IMR-90 (cell line): ENCODE measurements at regions not wholly inside any gene's neighbourhood (a gene's known extent, or its start where the extent isn't known, plus 50 kb on each side); places are given as distances from the start of the nearest gene placed in this dataset.

Experiments
- ATAC-seq: fragments of 200-7000 bp; cut with Tn5 transposase; 2 replicates; pipeline ENCODE4 v1.9.1; 2020; ENCODE audit warnings: low read depth, mild to moderate bottlenecking, moderate library complexity
- BruUV-seq: library from RNA; stranded (reverse); fragments of 400-500 nt; replicated peaks from 2 replicates; lab custom pipeline; 2021; lab: Mats Ljungman, UMichigan
- CTCF ChIA-PET: fragments of 300-600 bp; formaldehyde crosslinking; extraction: SDS; loops from one replicate; lab custom pipeline; 2021; ENCODE audit warnings: antibody characterized with exemption; lab: Yijun Ruan, JAX
- POLR2A ChIA-PET: fragments of 300-600 bp; sonication (Branson Sonifier 250); formaldehyde crosslinking; loops from one replicate; lab custom pipeline; 2022; ENCODE audit warnings: antibody characterized with exemption; ENCODE audit not compliant: unreplicated experiment; lab: Charles Lee
- DNase-seq: peaks from one replicate; pipeline ENCODE4 v3.0.0; 2013
- H2AFZ ChIP-seq: replicated peaks from 2 replicates; pipeline ENCODE3; 2013; ENCODE audit warnings: low read length, mild to moderate bottlenecking; ENCODE audit not compliant: poor library complexity
- H2AK5ac ChIP-seq: 2 replicates; pipeline ENCODE4 v1.6.1; 2013; ENCODE audit warnings: low read depth, low read length, inconsistent platforms
- H2AK9ac ChIP-seq: replicated peaks from 2 replicates; pipeline ENCODE3; 2013; ENCODE audit warnings: mild to moderate bottlenecking, low read depth, low read length, moderate library complexity; ENCODE audit not compliant: poor library complexity
- H2BK120ac ChIP-seq: 2 replicates; pipeline ENCODE4 v1.6.1; 2013; ENCODE audit warnings: low read depth, low read length, inconsistent platforms
- H2BK15ac ChIP-seq: 3 replicates; pipeline ENCODE4 v1.6.1; 2013; ENCODE audit warnings: low read depth, low read length, inconsistent platforms
- H2BK20ac ChIP-seq: 2 replicates; pipeline ENCODE4 v1.6.1; 2013; ENCODE audit warnings: low read depth, mild to moderate bottlenecking, inconsistent platforms, low read length, moderate library complexity
- H2BK5ac ChIP-seq: 2 replicates; pipeline ENCODE4 v1.6.1; 2013; ENCODE audit warnings: mild to moderate bottlenecking, low read depth, low read length, inconsistent platforms; ENCODE audit not compliant: poor library complexity, severe bottlenecking
- H3K14ac ChIP-seq: replicated peaks from 2 replicates; pipeline ENCODE4 v1.6.1; 2013; ENCODE audit warnings: low read depth, low read length, inconsistent platforms
- H3K18ac ChIP-seq: 2 replicates; pipeline ENCODE4 v1.6.1; 2013; ENCODE audit warnings: low read depth, low read length, control low read depth
- H3K23ac ChIP-seq: 2 replicates; pipeline ENCODE4 v1.6.1; 2013; ENCODE audit warnings: low read depth, low read length, inconsistent platforms
- H3K27ac ChIP-seq: 2 replicates; pipeline ENCODE4 v1.5.1; 2013; ENCODE audit warnings: mild to moderate bottlenecking, control low read depth, low read length; ENCODE audit not compliant: insufficient read depth
- H3K27me3 ChIP-seq: 2 replicates; pipeline ENCODE4 v1.6.1; 2013; ENCODE audit warnings: low read length; ENCODE audit not compliant: control insufficient read depth, insufficient read depth
- H3K36me3 ChIP-seq: 2 replicates; pipeline ENCODE4 v1.6.1; 2013; ENCODE audit warnings: low read length, mixed read lengths; ENCODE audit not compliant: control insufficient read depth, insufficient read depth
- H3K4ac ChIP-seq: 2 replicates; pipeline ENCODE4 v1.6.1; 2013; ENCODE audit warnings: low read depth, low read length, inconsistent platforms
- H3K4me1 ChIP-seq: 2 replicates; pipeline ENCODE4 v1.6.1; 2013; ENCODE audit warnings: low read length, mixed read lengths; ENCODE audit not compliant: control insufficient read depth, insufficient read depth
- H3K4me2 ChIP-seq: 2 replicates; pipeline ENCODE4 v1.6.1; 2013; ENCODE audit warnings: low read depth, mild to moderate bottlenecking, control low read depth, low read length, moderate library complexity
- H3K4me3 ChIP-seq: 2 replicates; pipeline ENCODE4 v1.5.1; 2013; ENCODE audit warnings: low read depth, mild to moderate bottlenecking, control low read depth, low read length, moderate library complexity; ENCODE audit not compliant: insufficient read depth
- H3K56ac ChIP-seq: 2 replicates; pipeline ENCODE4 v1.6.1; 2013; ENCODE audit warnings: low read length, inconsistent platforms; ENCODE audit not compliant: insufficient read depth; ENCODE audit errors: extremely low read depth
- H3K79me1 ChIP-seq, 2 experiments: 2 replicates each; pipeline ENCODE4 v1.6.1; 2013; ENCODE audit warnings: low read length in 2 of 2, inconsistent platforms in 1 of 2, low read depth in 1 of 2
- H3K9ac ChIP-seq: 2 replicates; pipeline ENCODE4 v1.6.1; 2013; ENCODE audit warnings: low read depth, low read length, control low read depth
- H3K9me1 ChIP-seq: 2 replicates; pipeline ENCODE4 v1.6.1; 2013; ENCODE audit warnings: low read length, inconsistent platforms; ENCODE audit not compliant: insufficient read depth
- H3K9me3 ChIP-seq: 2 replicates; pipeline ENCODE4 v1.6.1; 2013; ENCODE audit warnings: low read length; ENCODE audit not compliant: control insufficient read depth, insufficient read depth
- H4K20me1 ChIP-seq: 2 replicates; pipeline ENCODE4 v1.6.1; 2013; ENCODE audit warnings: low read length, inconsistent platforms; ENCODE audit not compliant: insufficient read depth
- H4K5ac ChIP-seq: 2 replicates; pipeline ENCODE4 v1.6.1; 2013; ENCODE audit warnings: mild to moderate bottlenecking, low read depth, low read length, control low read depth
- H4K8ac ChIP-seq, 2 experiments: 2 replicates each; pipeline ENCODE4 v1.6.1; 2013; ENCODE audit warnings: low read depth in 2 of 2, low read length in 2 of 2, control low read depth in 1 of 2, inconsistent platforms in 1 of 2
- H4K91ac ChIP-seq: 2 replicates; pipeline ENCODE4 v1.6.1; 2013; ENCODE audit warnings: low read depth, low read length, inconsistent platforms; ENCODE audit not compliant: insufficient read depth
- BHLHE40 ChIP-seq: fragments of 150-350 bp; IDR thresholded peaks from 2 replicates; pipeline ENCODE4 v1.6.1; 2016; ENCODE audit warnings: mild to moderate bottlenecking, low read depth, low read length
- ELK1 ChIP-seq: fragments of 150-350 bp; IDR thresholded peaks from 2 replicates; pipeline ENCODE4 v1.6.1; 2016; ENCODE audit warnings: low read depth, mild to moderate bottlenecking, low read length, moderate library complexity, borderline replicate concordance
- FOS ChIP-seq: fragments of 150-350 bp; IDR thresholded peaks from 2 replicates; pipeline ENCODE4 v1.6.1; 2016; ENCODE audit warnings: low read depth, low read length
- WGBS, 2 experiments: methylation state at CpG; one replicate each; pipeline versions ENCODE4 v1.1.5 to v1.1.7; 2013; ENCODE audit warnings: missing lambda C conversion rate in 2 of 2; ENCODE audit not compliant: insufficient read length in 1 of 2; ENCODE audit errors: extremely low coverage in 2 of 2; 5-methylcytosine and 5-hydroxymethylcytosine counted together
- dilution Hi-C: fragments of 300-500 bp; cut with HindIII; formaldehyde crosslinking; loops from one replicate; pipeline ENCODE4 v1.14.3; 2018; ENCODE audit warnings: low sequenced_read_pairs; ENCODE audit not compliant: unreplicated experiment
- in situ Hi-C: fragments of 300-500 bp; cut with MboI; formaldehyde crosslinking; loops from 3 replicates; pipeline ENCODE4 v1.14.3; 2019; ENCODE audit warnings: low sequenced_read_pairs, inconsistent platforms, mixed read lengths
- intact Hi-C: fragments of 100-400 bp; cut with micrococcal nuclease; formaldehyde crosslinking; loops from 2 replicates; pipeline ENCODE4 v1.10.0; 2022

GRCh38 chr2:122307763-122308162 is 552.3 kb downstream of the TSN start:
- H4K5ac ChIP-seq: no peak overlapping the region
- peaks cover 5% of the 10 kb centered on the region; the same call in 1 of the 2 replicates for H3K9me3 ChIP-seq
- H4K8ac ChIP-seq: no peak overlapping the region
- H2BK20ac ChIP-seq: no peak overlapping the region
- 78% methylated on average over 2 of the region's 8 CpGs; no CpG with 5 or more reads in 1 of the 2 experiments for WGBS, 2 experiments
- H2BK120ac ChIP-seq: no peak overlapping the region
- BruUV-seq: no TSS peak
- ATAC-seq (no peak), DNase-seq (no peak)
- no peak overlapping the region for H2AK9ac ChIP-seq
- no peak overlapping the region for H2AK5ac ChIP-seq
- H3K27ac ChIP-seq: no peak overlapping the region
- dilution Hi-C loops (no loop called here), in situ Hi-C loops (no loop called here), intact Hi-C loops (no loop called here)
- H4K91ac ChIP-seq: no peak overlapping the region
- H4K20me1 ChIP-seq: no peaks in the 10 kb centered on the region
- H2BK5ac ChIP-seq: no peak overlapping the region
- POLR2A ChIA-PET: no interaction called here
- H3K14ac ChIP-seq: no peak overlapping the region
- no peak overlapping the region for H2AFZ ChIP-seq
- no peak overlapping the region for H3K4me2 ChIP-seq
- H3K79me1 ChIP-seq: no peaks in the 10 kb centered on the region
- no peak overlapping the region for H3K9ac ChIP-seq
- H3K4ac ChIP-seq: no peak overlapping the region
- H3K4me3 ChIP-seq: no peak overlapping the region
- TF ChIP-seq FOS (no peak), ELK1 (no peak), BHLHE40 (no peak)
- no peak overlapping the region for H3K18ac ChIP-seq
- no peak overlapping the region for H3K56ac ChIP-seq
- H2BK15ac ChIP-seq: no peak overlapping the region
- CTCF ChIA-PET: no interaction called here
- H3K4me1 ChIP-seq: no peaks in the 10 kb centered on the region
- H3K36me3 ChIP-seq: no peaks in the 10 kb centered on the region
- no peaks in the 10 kb centered on the region for H3K27me3 ChIP-seq
- no peaks in the 10 kb centered on the region for H3K9me1 ChIP-seq
- H3K23ac ChIP-seq: no peak overlapping the region
